Upper lobe of left lung (tissue), 4 donors: ENCODE measurements at regions not wholly inside any gene's neighbourhood (a gene's known extent, or its start where the extent isn't known, plus 50 kb on each side); places are given as distances from the start of the nearest gene placed in this dataset.

ENCODE experiments used
- POLR2AphosphoS5 ChIP-seq, 2 donors: sonication (generic); formaldehyde crosslinking; IDR thresholded peaks; one replicate each; pipeline ENCODE4 v1.5.1; 2017; ENCODE audit warnings: antibody characterized with exemption in 2 of 2
- TF ChIP-seq, protein P1 (sequence below), 6 experiments: fragments of 450-650 bp in 4 of 6; fragments of 200-600 bp in 2 of 6; sonication (generic) in 2 of 6; IDR thresholded peaks; one replicate each; pipeline ENCODE4 v1.5.1; 2016 to 2019; ENCODE audit warnings: antibody characterized with exemption in 6 of 6

DNA sequence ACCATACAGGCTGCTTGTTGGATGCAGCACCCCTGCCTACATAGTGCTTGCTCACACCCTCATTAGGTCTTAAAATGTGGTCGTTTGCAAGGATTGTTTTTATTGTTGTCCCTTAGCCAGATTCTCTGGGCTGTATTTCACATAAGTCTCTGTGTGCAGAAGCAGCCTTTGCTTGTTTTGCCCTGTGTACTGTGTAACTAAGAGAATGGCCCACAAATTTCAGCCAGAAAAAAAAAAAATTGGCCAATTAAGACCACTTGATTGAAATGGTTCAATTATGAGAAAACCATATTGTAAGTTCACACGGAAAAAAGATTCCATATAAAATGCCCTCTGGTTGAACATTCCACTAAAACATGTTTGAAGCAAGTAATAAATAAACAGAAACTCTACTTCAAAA, 377.1 kb upstream of the SOX11 start:
- TF ChIP-seq, protein P1, sequence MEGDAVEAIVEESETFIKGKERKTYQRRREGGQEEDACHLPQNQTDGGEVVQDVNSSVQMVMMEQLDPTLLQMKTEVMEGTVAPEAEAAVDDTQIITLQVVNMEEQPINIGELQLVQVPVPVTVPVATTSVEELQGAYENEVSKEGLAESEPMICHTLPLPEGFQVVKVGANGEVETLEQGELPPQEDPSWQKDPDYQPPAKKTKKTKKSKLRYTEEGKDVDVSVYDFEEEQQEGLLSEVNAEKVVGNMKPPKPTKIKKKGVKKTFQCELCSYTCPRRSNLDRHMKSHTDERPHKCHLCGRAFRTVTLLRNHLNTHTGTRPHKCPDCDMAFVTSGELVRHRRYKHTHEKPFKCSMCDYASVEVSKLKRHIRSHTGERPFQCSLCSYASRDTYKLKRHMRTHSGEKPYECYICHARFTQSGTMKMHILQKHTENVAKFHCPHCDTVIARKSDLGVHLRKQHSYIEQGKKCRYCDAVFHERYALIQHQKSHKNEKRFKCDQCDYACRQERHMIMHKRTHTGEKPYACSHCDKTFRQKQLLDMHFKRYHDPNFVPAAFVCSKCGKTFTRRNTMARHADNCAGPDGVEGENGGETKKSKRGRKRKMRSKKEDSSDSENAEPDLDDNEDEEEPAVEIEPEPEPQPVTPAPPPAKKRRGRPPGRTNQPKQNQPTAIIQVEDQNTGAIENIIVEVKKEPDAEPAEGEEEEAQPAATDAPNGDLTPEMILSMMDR (IDR thresholded peaks at IDR 0.05) = no peak
- TF ChIP-seq POLR2AphosphoS5 (IDR thresholded peaks at IDR 0.05) = no peak
